GM10847 (cell line): ENCODE measurements at regions not wholly inside any gene's neighbourhood (a gene's known extent, or its start where the extent isn't known, plus 50 kb on each side); places are given as distances from the start of the nearest gene placed in this dataset.

ENCODE experiments used
- POLR2A ChIP-seq: IDR thresholded peaks from 2 replicates; pipeline ENCODE4 v1.6.1; 2011; ENCODE audit not compliant: insufficient read length; ENCODE audit errors: extremely low read depth

GRCh38 chr16:72389791-72390190 lies 217.8 kb upstream of the PMFBP1 start:
- TF ChIP-seq POLR2A: no peak

- TF ChIP-seq POLR2A: no peak
Measured at GRCh38 chr16:72388007-72388406, 216.1 kb upstream of the PMFBP1 start.

GRCh38 chr16:72384651-72385050 lies 212.7 kb upstream of the PMFBP1 start:
- TF ChIP-seq POLR2A: no peak

GRCh38 chr16:72380283-72380682 lies 208.3 kb upstream of the PMFBP1 start:
- TF ChIP-seq POLR2A: no peak

GRCh38 chr16:72373201-72373600 lies 201.2 kb upstream of the PMFBP1 start:
- TF ChIP-seq POLR2A: no peak

- no peak for TF ChIP-seq POLR2A
Measured at GRCh38 chr16:72372087-72373045, 200.4 kb upstream of the PMFBP1 start.

GRCh38 chr16:72371307-72372086 lies 199.5 kb upstream of the PMFBP1 start:
- TF ChIP-seq POLR2A: no peak

- no peak for TF ChIP-seq POLR2A
Measured at GRCh38 chr16:72369274-72369673, 197.3 kb upstream of the PMFBP1 start.

- TF ChIP-seq POLR2A: no peak
Measured at GRCh38 chr16:72367851-72368250, 195.9 kb upstream of the PMFBP1 start.

GRCh38 chr16:72362973-72363372 lies 191.0 kb upstream of the PMFBP1 start:
- no peak for TF ChIP-seq POLR2A

GRCh38 chr16:72362476-72362875 lies 190.5 kb upstream of the PMFBP1 start:
- no peak for TF ChIP-seq POLR2A

- no peak for TF ChIP-seq POLR2A
Measured at GRCh38 chr16:72357910-72358309, 186.0 kb upstream of the PMFBP1 start.

GRCh38 chr16:72355561-72355960 lies 183.6 kb upstream of the PMFBP1 start:
- no peak for TF ChIP-seq POLR2A

GRCh38 chr16:72349719-72350118 lies 177.8 kb upstream of the PMFBP1 start:
- TF ChIP-seq POLR2A: no peak

- TF ChIP-seq POLR2A: no peak
Measured at GRCh38 chr16:72332926-72333325, 161.0 kb upstream of the PMFBP1 start.

- no peak for TF ChIP-seq POLR2A
Measured at GRCh38 chr16:72324578-72324977, 152.6 kb upstream of the PMFBP1 start.
